PC-9 (cell line): ENCODE measurements at regions not wholly inside any gene's neighbourhood (a gene's known extent, or its start where the extent isn't known, plus 50 kb on each side); places are given as distances from the start of the nearest gene placed in this dataset.

ENCODE experiments used
- EZH2 ChIP-seq: fragments of 200-600 bp; sonication (generic); IDR thresholded peaks from 2 replicates; pipeline ENCODE4 v1.8.0; 2017; ENCODE audit warnings: antibody characterized with exemption, low read depth
- TF ChIP-seq, protein P1 (sequence below): fragments of 200-600 bp; sonication (generic); conservative IDR thresholded peaks from 2 replicates; pipeline ENCODE4 v1.6.1; 2017; ENCODE audit warnings: mixed run types, antibody characterized with exemption, mild to moderate bottlenecking, moderate library complexity

DNA sequence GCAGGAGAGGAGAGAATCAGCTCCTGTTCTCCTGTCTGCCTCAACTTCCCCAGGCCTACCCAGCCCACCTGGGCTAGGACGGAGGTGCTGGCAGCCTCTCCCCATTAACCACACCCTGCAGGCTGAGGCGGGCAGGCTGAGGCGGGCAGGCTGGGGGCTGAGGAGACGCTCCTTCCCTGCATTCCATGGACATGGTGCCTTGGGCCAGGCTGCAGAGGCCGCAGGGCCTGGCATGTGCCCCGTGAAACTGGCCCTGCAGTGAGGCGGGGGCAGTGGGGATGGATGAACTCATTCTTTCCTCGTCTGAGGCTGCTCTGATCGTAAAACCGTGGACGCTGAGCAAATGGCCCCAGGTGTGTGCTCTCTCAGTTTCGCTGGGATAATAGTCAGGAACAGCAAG lies 84.7 kb upstream of the LAPTM4A start:
- TF ChIP-seq, protein P1, sequence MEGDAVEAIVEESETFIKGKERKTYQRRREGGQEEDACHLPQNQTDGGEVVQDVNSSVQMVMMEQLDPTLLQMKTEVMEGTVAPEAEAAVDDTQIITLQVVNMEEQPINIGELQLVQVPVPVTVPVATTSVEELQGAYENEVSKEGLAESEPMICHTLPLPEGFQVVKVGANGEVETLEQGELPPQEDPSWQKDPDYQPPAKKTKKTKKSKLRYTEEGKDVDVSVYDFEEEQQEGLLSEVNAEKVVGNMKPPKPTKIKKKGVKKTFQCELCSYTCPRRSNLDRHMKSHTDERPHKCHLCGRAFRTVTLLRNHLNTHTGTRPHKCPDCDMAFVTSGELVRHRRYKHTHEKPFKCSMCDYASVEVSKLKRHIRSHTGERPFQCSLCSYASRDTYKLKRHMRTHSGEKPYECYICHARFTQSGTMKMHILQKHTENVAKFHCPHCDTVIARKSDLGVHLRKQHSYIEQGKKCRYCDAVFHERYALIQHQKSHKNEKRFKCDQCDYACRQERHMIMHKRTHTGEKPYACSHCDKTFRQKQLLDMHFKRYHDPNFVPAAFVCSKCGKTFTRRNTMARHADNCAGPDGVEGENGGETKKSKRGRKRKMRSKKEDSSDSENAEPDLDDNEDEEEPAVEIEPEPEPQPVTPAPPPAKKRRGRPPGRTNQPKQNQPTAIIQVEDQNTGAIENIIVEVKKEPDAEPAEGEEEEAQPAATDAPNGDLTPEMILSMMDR = no peak
- no peak for TF ChIP-seq EZH2
